PFSK-1 (cell line): ENCODE measurements at regions not wholly inside any gene's neighbourhood (a gene's known extent, or its start where the extent isn't known, plus 50 kb on each side); places are given as distances from the start of the nearest gene placed in this dataset.

Source experiments
- FOXP2 ChIP-seq: optimal IDR thresholded peaks from 2 replicates; pipeline ENCODE3; 2011; ENCODE audit warnings: borderline replicate concordance, control low read depth, inconsistent platforms; ENCODE audit not compliant: insufficient read depth; ENCODE audit errors: extremely low read length, extremely low read depth
- POLR2AphosphoS5 ChIP-seq: IDR thresholded peaks from 2 replicates; pipeline ENCODE4 v1.6.1; 2012; ENCODE audit warnings: low read depth, mild to moderate bottlenecking, control low read depth, low read length, moderate library complexity
- SIN3A ChIP-seq: IDR thresholded peaks from 2 replicates; pipeline ENCODE4 v1.6.1; 2012; ENCODE audit warnings: mild to moderate bottlenecking, low read length, moderate library complexity, borderline replicate concordance; ENCODE audit not compliant: insufficient read depth
- TAF1 ChIP-seq: IDR thresholded peaks from 2 replicates; pipeline ENCODE4 v1.6.1; 2012; ENCODE audit warnings: low read length, control low read depth, borderline replicate concordance; ENCODE audit not compliant: insufficient read depth
- TF ChIP-seq, protein P1 (sequence below), 2 experiments: IDR thresholded peaks; 2 replicates each; pipeline versions ENCODE4 v1.6.1 to v1.8.0; 2011 to 2012; ENCODE audit warnings: low read depth in 2 of 2, low read length in 2 of 2, control low read depth in 1 of 2, inconsistent platforms in 1 of 2, mild to moderate bottlenecking in 1 of 2, moderate library complexity in 1 of 2; ENCODE audit not compliant: insufficient read depth in 1 of 2

DNA sequence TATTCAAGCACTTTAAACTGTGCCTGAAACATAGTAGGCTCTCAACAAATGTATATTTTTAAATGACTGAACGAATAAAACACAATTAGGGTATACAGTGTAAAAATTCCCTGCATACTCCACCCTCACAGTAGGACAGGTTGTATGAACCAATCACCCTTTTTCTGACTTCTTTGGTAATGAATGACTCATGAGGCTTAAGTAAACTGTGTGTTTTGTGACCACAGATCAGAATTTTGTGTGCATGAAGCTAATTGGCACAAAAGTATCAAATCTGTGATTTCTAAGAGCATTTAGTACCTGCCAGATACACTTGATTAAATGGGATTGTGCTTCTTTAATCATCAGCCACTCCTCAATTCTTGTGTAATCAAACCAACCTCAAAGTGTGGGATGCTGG lies 109.9 kb upstream of the MAP4K3 start:
- TF ChIP-seq POLR2AphosphoS5 (no peak), TAF1 (no peak), SIN3A (no peak), FOXP2 (no peak)
- TF ChIP-seq, protein P1, sequence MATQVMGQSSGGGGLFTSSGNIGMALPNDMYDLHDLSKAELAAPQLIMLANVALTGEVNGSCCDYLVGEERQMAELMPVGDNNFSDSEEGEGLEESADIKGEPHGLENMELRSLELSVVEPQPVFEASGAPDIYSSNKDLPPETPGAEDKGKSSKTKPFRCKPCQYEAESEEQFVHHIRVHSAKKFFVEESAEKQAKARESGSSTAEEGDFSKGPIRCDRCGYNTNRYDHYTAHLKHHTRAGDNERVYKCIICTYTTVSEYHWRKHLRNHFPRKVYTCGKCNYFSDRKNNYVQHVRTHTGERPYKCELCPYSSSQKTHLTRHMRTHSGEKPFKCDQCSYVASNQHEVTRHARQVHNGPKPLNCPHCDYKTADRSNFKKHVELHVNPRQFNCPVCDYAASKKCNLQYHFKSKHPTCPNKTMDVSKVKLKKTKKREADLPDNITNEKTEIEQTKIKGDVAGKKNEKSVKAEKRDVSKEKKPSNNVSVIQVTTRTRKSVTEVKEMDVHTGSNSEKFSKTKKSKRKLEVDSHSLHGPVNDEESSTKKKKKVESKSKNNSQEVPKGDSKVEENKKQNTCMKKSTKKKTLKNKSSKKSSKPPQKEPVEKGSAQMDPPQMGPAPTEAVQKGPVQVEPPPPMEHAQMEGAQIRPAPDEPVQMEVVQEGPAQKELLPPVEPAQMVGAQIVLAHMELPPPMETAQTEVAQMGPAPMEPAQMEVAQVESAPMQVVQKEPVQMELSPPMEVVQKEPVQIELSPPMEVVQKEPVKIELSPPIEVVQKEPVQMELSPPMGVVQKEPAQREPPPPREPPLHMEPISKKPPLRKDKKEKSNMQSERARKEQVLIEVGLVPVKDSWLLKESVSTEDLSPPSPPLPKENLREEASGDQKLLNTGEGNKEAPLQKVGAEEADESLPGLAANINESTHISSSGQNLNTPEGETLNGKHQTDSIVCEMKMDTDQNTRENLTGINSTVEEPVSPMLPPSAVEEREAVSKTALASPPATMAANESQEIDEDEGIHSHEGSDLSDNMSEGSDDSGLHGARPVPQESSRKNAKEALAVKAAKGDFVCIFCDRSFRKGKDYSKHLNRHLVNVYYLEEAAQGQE (IDR thresholded peaks at IDR 0.05; ENCODE audit: insufficient read depth in 1 of 2, low read depth in 2 of 2, low read length in 2 of 2) = no peak

DNA sequence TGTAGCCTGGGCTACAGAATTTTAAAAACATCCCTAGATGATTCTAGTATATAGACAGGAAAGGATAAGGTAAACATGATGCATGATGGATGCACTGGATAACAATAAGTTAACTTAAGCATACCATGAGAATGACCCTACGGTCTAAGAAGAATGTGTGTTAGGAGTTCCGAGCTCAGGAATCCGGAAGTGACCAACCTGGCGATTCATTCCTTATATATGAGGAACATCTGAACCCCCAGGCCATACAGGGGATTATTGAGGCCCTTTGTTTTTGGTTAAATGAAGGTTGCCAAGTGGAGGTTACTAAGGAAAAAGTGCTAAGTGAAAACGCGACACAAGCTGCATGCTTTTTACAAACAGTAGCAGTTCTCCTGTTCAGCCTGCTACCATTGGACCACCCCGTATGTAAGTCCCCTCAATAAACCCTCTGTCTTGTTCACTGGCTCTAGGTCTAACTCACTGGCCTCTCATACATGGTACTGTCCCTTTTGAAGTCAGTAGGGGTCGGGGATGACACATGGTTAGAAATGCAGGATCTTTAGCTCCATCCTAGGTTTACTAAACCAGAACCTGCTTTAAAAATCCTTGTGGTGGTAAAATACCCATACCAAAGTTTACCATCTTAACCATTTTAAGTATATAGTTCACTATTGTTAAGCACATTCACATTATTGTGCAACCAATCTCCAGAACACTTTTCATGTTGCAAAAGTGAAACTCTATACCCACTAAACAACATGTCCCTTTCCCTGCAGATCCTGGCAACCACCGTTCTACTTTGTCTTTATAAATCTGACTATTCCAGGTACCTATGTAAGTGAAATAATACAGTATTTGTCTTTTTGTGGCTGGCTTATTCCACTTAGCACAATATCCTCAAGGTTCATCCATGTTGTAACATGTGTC lies 111.0 kb upstream of the MAP4K3 start:
- TF ChIP-seq SIN3A (no peak), TAF1 (no peak), POLR2AphosphoS5 (no peak), FOXP2 (no peak)
- TF ChIP-seq, protein P1 (IDR thresholded peaks at IDR 0.05; ENCODE audit: insufficient read depth in 1 of 2, low read depth in 2 of 2, low read length in 2 of 2) = no peak

DNA sequence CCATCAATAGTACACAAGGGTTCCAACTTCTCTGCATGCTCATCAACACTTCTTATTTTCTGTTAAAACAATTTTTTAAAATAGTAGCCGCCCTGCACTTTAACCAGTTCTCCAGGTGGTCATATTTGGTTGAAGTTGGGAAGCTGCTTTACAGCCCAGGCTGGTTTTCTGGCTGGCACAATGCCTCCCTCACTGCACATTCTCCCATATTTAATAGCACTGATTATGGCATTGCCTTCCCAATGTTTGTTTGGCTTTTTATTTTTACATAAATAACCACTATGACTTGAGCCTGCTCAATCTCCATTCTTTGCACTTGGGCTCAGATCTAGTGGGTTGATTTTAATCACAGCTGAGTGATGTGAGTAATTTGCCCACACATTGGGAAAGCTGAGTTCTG lies 111.9 kb upstream of the MAP4K3 start:
- no peak for TF ChIP-seq FOXP2
- no peak for TF ChIP-seq POLR2AphosphoS5
- no peak for TF ChIP-seq TAF1
- no peak for TF ChIP-seq SIN3A
- TF ChIP-seq, protein P1 (IDR thresholded peaks at IDR 0.05; ENCODE audit: insufficient read depth in 1 of 2, low read depth in 2 of 2, low read length in 2 of 2) = no peak

DNA sequence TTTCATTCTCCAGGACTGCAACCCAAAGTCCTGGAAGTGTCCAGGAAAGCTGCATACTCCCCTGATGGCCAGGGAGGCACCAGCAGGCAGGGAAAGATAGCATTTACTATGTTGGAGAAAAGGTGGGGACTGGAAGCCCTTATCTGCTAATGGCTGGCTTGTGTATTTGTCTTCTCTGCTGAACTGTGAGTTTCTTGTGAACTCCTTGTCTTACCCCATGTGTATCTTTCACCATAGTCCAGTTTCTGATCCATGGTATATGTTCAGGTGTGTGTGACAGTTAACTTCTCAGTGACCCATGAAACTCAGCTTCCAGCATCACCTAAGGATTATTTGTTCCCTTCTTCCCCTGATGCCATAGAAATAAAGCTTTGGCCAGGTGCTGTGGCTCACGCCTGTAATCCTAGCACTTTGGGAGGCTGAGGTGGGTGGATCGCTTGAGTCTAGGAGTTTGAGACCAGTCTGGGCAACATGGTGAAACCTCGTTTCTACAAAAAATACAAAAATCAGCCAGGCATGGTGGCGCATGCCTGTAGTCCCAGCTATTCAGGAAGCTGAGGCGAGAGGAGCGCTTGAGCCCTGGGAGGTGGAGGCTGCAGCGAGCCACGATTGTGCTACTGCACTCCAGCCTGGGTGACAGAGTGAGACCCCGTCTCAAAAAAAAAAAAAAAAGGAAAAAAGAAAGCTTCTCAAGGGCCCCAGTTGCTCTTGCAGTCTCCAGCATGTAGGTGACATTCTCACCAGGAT lies 112.8 kb upstream of the MAP4K3 start:
- TF ChIP-seq, protein P1 (IDR thresholded peaks at IDR 0.05; ENCODE audit: insufficient read depth in 1 of 2, low read depth in 2 of 2, low read length in 2 of 2) = no peak
- TF ChIP-seq SIN3A = no peak
- no peak for TF ChIP-seq FOXP2
- no peak for TF ChIP-seq POLR2AphosphoS5
- TF ChIP-seq TAF1 = no peak
